HCT116 (cell line): ENCODE measurements at regions not wholly inside any gene's neighbourhood (a gene's known extent, or its start where the extent isn't known, plus 50 kb on each side); places are given as distances from the start of the nearest gene placed in this dataset.

Experiments used
- ATAC-seq: fragments of 200-7000 bp; cut with Tn5 transposase; 2 replicates; pipeline ENCODE4 v1.9.1; 2020; ENCODE audit warnings: mild to moderate bottlenecking, moderate library complexity
- BruUV-seq: library from RNA; stranded (reverse); fragments of 400-500 nt; replicated peaks from 2 replicates; lab custom pipeline; 2021; lab: Mats Ljungman, UMichigan
- CTCF ChIA-PET: fragments of 300-600 bp; sonication (Branson Sonifier 250); formaldehyde crosslinking; loops from one replicate; lab custom pipeline; 2021; ENCODE audit warnings: antibody characterized with exemption; lab: Charles Lee
- POLR2A ChIA-PET: fragments of 300-600, 350-600 bp; sonication (Branson Sonifier 250); formaldehyde crosslinking; loops from one replicate; lab custom pipeline; 2021; ENCODE audit warnings: antibody characterized with exemption; lab: Charles Lee
- RAD21 ChIA-PET, 2 experiments: fragments of 300-600 bp; sonication (Branson Sonifier 250); formaldehyde crosslinking; loops; one replicate each; lab custom pipeline; 2023; ENCODE audit warnings: low total read pairs in 2 of 2; ENCODE audit not compliant: uncharacterized antibody in 2 of 2, unreplicated experiment in 2 of 2, low non-redundant PET in 1 of 2; lab: Charles Lee
- DNase-seq: peaks from one replicate; pipeline ENCODE4 v3.0.0-alpha.2; 2010; ENCODE audit warnings: low read depth, low spot score
- H2AFZ ChIP-seq: fragments of 200-600 bp; shearing (Covaris generic), sonication (generic); 2 replicates; pipeline ENCODE4 v1.6.1; 2017; ENCODE audit warnings: low read depth, mixed run types, mixed read lengths, antibody characterized with exemption, low read length; ENCODE audit not compliant: poor library complexity, severe bottlenecking
- H3K27ac ChIP-seq: 2 replicates; pipeline ENCODE4 v1.5.1; 2012; ENCODE audit warnings: low read depth, low read length
- H3K27me3 ChIP-seq: fragments of 200-600 bp; sonication (generic); 2 replicates; pipeline ENCODE4 v1.6.1; 2016; ENCODE audit warnings: mixed run types, low read length, mixed read lengths; ENCODE audit not compliant: insufficient read depth
- H3K36me3 ChIP-seq, 2 experiments: fragments of 200-500 bp in 1 of 2; fragments of 200-600 bp in 1 of 2; sonication (Bioruptor generic) in 1 of 2; sonication (generic) in 1 of 2; 2 replicates each; pipeline versions ENCODE4 v1.5.1 to v1.6.1; 2014 to 2016; ENCODE audit warnings: low read length in 2 of 2, inconsistent platforms in 1 of 2, mixed read lengths in 1 of 2, mixed run types in 1 of 2; ENCODE audit not compliant: insufficient read depth in 2 of 2, control insufficient read depth in 1 of 2
- H3K4me1 ChIP-seq, 2 experiments: fragments of 200-600 bp in 1 of 2; sonication (generic) in 1 of 2; 2 replicates each; pipeline versions ENCODE4 v1.5.1 to v1.6.1; 2012 to 2017; ENCODE audit warnings: low read length in 2 of 2, inconsistent platforms in 1 of 2, mild to moderate bottlenecking in 1 of 2, mixed read lengths in 1 of 2, mixed run types in 1 of 2, moderate library complexity in 1 of 2; ENCODE audit not compliant: insufficient read depth in 2 of 2, control insufficient read depth in 1 of 2
- H3K4me2 ChIP-seq: fragments of 200-600 bp; sonication (generic); 2 replicates; pipeline ENCODE4 v1.6.1; 2017; ENCODE audit warnings: mixed run types, low read length, mixed read lengths
- H3K4me3 ChIP-seq, 2 experiments: fragments of 200-600 bp in 1 of 2; sonication (generic) in 1 of 2; replicated peaks in 1 of 2; 2 replicates each; pipeline ENCODE4 v1.5.1; 2011 to 2016; ENCODE audit warnings: low read length in 2 of 2, control low read depth in 1 of 2, low read depth in 1 of 2, mild to moderate bottlenecking in 1 of 2, mixed read lengths in 1 of 2, mixed run types in 1 of 2
- H3K79me2 ChIP-seq: fragments of 200-600 bp; sonication (generic); 2 replicates; pipeline ENCODE4 v1.6.1; 2017; ENCODE audit warnings: mild to moderate bottlenecking, mixed run types, low read length, moderate library complexity, mixed read lengths; ENCODE audit not compliant: insufficient read depth
- H3K9ac ChIP-seq: fragments of 200-600 bp; sonication (generic); 2 replicates; pipeline ENCODE4 v1.6.1; 2016; ENCODE audit warnings: low read length, mixed read lengths
- H3K9me2 ChIP-seq: fragments of 200-600 bp; sonication (generic), shearing (Covaris generic); 2 replicates; pipeline ENCODE4 v1.6.1; 2017; ENCODE audit warnings: mixed run types, mild to moderate bottlenecking, moderate library complexity; ENCODE audit not compliant: insufficient read depth
- H3K9me3 ChIP-seq, 2 experiments: fragments of 200-500 bp in 1 of 2; fragments of 200-600 bp in 1 of 2; sonication (Bioruptor generic) in 1 of 2; sonication (generic) in 1 of 2; 2 replicates each; pipeline ENCODE4 v1.6.1; 2014 to 2017; ENCODE audit warnings: low read length in 2 of 2, mixed read lengths in 2 of 2, inconsistent platforms in 1 of 2, low read depth in 1 of 2, mild to moderate bottlenecking in 1 of 2, mixed run types in 1 of 2, moderate library complexity in 1 of 2; ENCODE audit not compliant: control insufficient read depth in 1 of 2, insufficient read depth in 1 of 2
- H4K20me1 ChIP-seq: fragments of 200-600 bp; sonication (generic), shearing (Covaris generic); 2 replicates; pipeline ENCODE4 v1.6.1; 2017; ENCODE audit warnings: mixed run types, mild to moderate bottlenecking, moderate library complexity; ENCODE audit not compliant: insufficient read depth
- JUND ChIP-seq: IDR thresholded peaks from 2 replicates; pipeline ENCODE4 v1.6.1; 2012
- MAX ChIP-seq: IDR thresholded peaks from 2 replicates; pipeline ENCODE4 v1.6.1; 2012
- SRF ChIP-seq: IDR thresholded peaks from 2 replicates; pipeline ENCODE4 v1.6.1; 2012; ENCODE audit warnings: low read depth
- ZFX ChIP-seq: fragments of 450-650 bp; IDR thresholded peaks from 2 replicates; pipeline ENCODE4 v1.6.1; 2017
- intact Hi-C: fragments of 100-400 bp; cut with micrococcal nuclease; formaldehyde crosslinking; loops from 2 replicates; pipeline ENCODE4 v1.10.0; 2022

- no peaks in the 10 kb centered on the region for H4K20me1 ChIP-seq
- no peaks in the 10 kb centered on the region; a peak in 1 of 4 replicates for H3K9me3 ChIP-seq
- no peak overlapping the region for H3K27ac ChIP-seq
- RAD21 ChIA-PET = no interaction called here
- H3K9me2 ChIP-seq = no peaks in the 10 kb centered on the region
- no peaks in the 10 kb centered on the region for H3K4me1 ChIP-seq
- ATAC-seq = no peak
- no peaks in the 10 kb centered on the region for H3K36me3 ChIP-seq
- POLR2A ChIA-PET = no interaction called here
- no peak overlapping the region for H2AFZ ChIP-seq
- no peak for TF ChIP-seq MAX
- no peak for TF ChIP-seq JUND
- TF ChIP-seq SRF = no peak
- TF ChIP-seq, all 23 proteins: peak for 0
- no peak for DNase-seq
- no peaks in the 10 kb centered on the region for H3K79me2 ChIP-seq
- no peak overlapping the region for H3K9ac ChIP-seq
- BruUV-seq = no TSS peak
- intact Hi-C loops = no loop called here
- no peak overlapping the region for H3K4me3 ChIP-seq
- H3K27me3 ChIP-seq = no peaks in the 10 kb centered on the region
- no peak overlapping the region for H3K4me2 ChIP-seq
- CTCF ChIA-PET = no interaction called here
Measured at GRCh38 chr5:163887854-163888253, 382.4 kb downstream of the MAT2B start.

- CTCF ChIA-PET = no interaction called here
- no TSS peak for BruUV-seq
Measured at GRCh38 chr5:163888366-163888765, 382.9 kb downstream of the MAT2B start.

More at GRCh38 chr5:163888366-163888765, 382.9 kb downstream of the MAT2B start:
- intact Hi-C loops = no loop called here
- H3K4me2 ChIP-seq = no peak overlapping the region
- no peak overlapping the region for H3K9ac ChIP-seq
- ChIA-PET RAD21 (no interaction called here), POLR2A (no interaction called here)
- no peaks in the 10 kb centered on the region for H3K9me2 ChIP-seq
- H3K27ac ChIP-seq = no peak overlapping the region
- no peak overlapping the region for H3K4me3 ChIP-seq
- no peak for TF ChIP-seq ZFX
- TF ChIP-seq SRF = no peak
- no peaks in the 10 kb centered on the region for H3K36me3 ChIP-seq
- no peaks in the 10 kb centered on the region for H4K20me1 ChIP-seq
- H2AFZ ChIP-seq = no peak overlapping the region
- no peaks in the 10 kb centered on the region; a peak in 1 of 4 replicates for H3K9me3 ChIP-seq
- no peaks in the 10 kb centered on the region for H3K4me1 ChIP-seq
- H3K79me2 ChIP-seq = no peaks in the 10 kb centered on the region
- DNase-seq (no peak), ATAC-seq (no peak)
- H3K27me3 ChIP-seq = no peaks in the 10 kb centered on the region
